ENCODE measurements at regions not wholly inside any gene's neighbourhood (a gene's known extent, or its start where the extent isn't known, plus 50 kb on each side); places are given as distances from the start of the nearest gene placed in this dataset.
"Not testable (repeated sequence)": the region's sequence is repeated elsewhere in the genome, so short reads cannot be mapped to it uniquely, and the experiment has no call there.

- ATAC-seq (ENCODE audit: low read depth): no peak
- no peak for DNase-seq
- Mint-ChIP-seq H3K27ac (no peak overlapping the region), H3K27me3 (peaks cover 24% of the 10 kb centered on the region), H3K4me1 (no peaks in the 10 kb centered on the region), H3K36me3 (ENCODE audit: low read depth) (no peaks in the 10 kb centered on the region), H3K4me3 (no peak overlapping the region), H3K9me3 (no peaks in the 10 kb centered on the region)
- no peak for TF ChIP-seq CTCF (IDR thresholded peaks at IDR 0.05)
- intact Hi-C loops (cut with micrococcal nuclease): no loop called here
- POLR2A ChIA-PET: no interaction called here
- CTCF ChIA-PET: no interaction called here
These were observed 98.0 kb upstream of the FAM174B start for GRCh38 chr15:92753591-92753990.

- no peak for TF ChIP-seq CTCF (IDR thresholded peaks at IDR 0.05)
- intact Hi-C loops (cut with micrococcal nuclease): no loop called here
- DNase-seq (no peak), ATAC-seq (ENCODE audit: low read depth) (peak; percentile 18)
- Mint-ChIP-seq H3K9me3 (peaks cover 6% of the 10 kb centered on the region), H3K4me3 (no peak overlapping the region), H3K4me1 (no peaks in the 10 kb centered on the region), H3K27me3 (no peaks in the 10 kb centered on the region), H3K36me3 (ENCODE audit: low read depth) (no peaks in the 10 kb centered on the region), H3K27ac (no peak overlapping the region)
- CTCF ChIA-PET: no interaction called here
- POLR2A ChIA-PET: no interaction called here
These were observed 107.9 kb upstream of the FAM174B start for GRCh38 chr15:92763459-92763858.

- H3K9me3 Mint-ChIP-seq; CTCF ChIA-PET; intact Hi-C loops (cut with micrococcal nuclease); ATAC-seq (ENCODE audit: low read depth); H3K4me3 Mint-ChIP-seq; H3K4me1 Mint-ChIP-seq; H3K36me3 Mint-ChIP-seq (ENCODE audit: low read depth); H3K27me3 Mint-ChIP-seq; POLR2A ChIA-PET; H3K27ac Mint-ChIP-seq; DNase-seq: not testable (repeated sequence)
These were observed 112.6 kb upstream of the FAM174B start for GRCh38 chr15:92768131-92768530.

GRCh38 chr15:92770641-92771040 is 115.1 kb upstream of the FAM174B start:
- intact Hi-C loops (cut with micrococcal nuclease): no loop called here
- POLR2A ChIA-PET: no interaction called here

GRCh38 chr15:92772061-92772460 is 116.5 kb upstream of the FAM174B start:
- no peak for DNase-seq
- no peak overlapping the region for H3K27ac Mint-ChIP-seq
- no peaks in the 10 kb centered on the region for H3K27me3 Mint-ChIP-seq
- no peaks in the 10 kb centered on the region for H3K4me1 Mint-ChIP-seq
- no peak for TF ChIP-seq CTCF (IDR thresholded peaks at IDR 0.05)
- CTCF ChIA-PET: no interaction called here
- intact Hi-C loops (cut with micrococcal nuclease): no loop called here
- no peak for ATAC-seq (ENCODE audit: low read depth)
- POLR2A ChIA-PET: no interaction called here
- H3K4me3 Mint-ChIP-seq: no peak overlapping the region
- no peaks in the 10 kb centered on the region for H3K9me3 Mint-ChIP-seq
- H3K36me3 Mint-ChIP-seq (ENCODE audit: low read depth): no peaks in the 10 kb centered on the region

More at GRCh38 chr15:92770641-92771040, 115.1 kb upstream of the FAM174B start:
- H3K4me1 Mint-ChIP-seq: no peaks in the 10 kb centered on the region
- CTCF ChIA-PET: no interaction called here
- H3K27me3 Mint-ChIP-seq: no peaks in the 10 kb centered on the region
- no peaks in the 10 kb centered on the region for H3K9me3 Mint-ChIP-seq
- TF ChIP-seq CTCF (IDR thresholded peaks at IDR 0.05): no peak
- ATAC-seq (ENCODE audit: low read depth) (no peak), DNase-seq (no peak)
- H3K27ac Mint-ChIP-seq: no peak overlapping the region
- no peak overlapping the region for H3K4me3 Mint-ChIP-seq
- H3K36me3 Mint-ChIP-seq (ENCODE audit: low read depth): no peaks in the 10 kb centered on the region

GRCh38 chr15:92772626-92773244 is 117.2 kb upstream of the FAM174B start:
- H3K27ac Mint-ChIP-seq: no peak overlapping the region
- no peaks in the 10 kb centered on the region for H3K9me3 Mint-ChIP-seq
- no peaks in the 10 kb centered on the region for H3K4me1 Mint-ChIP-seq
- intact Hi-C loops (cut with micrococcal nuclease): no loop called here
- TF ChIP-seq CTCF (IDR thresholded peaks at IDR 0.05): no peak
- no peak overlapping the region for H3K4me3 Mint-ChIP-seq
- ATAC-seq (ENCODE audit: low read depth) (no peak), DNase-seq (no peak)
- ChIA-PET POLR2A (no interaction called here), CTCF (no interaction called here)
- no peaks in the 10 kb centered on the region for H3K36me3 Mint-ChIP-seq (ENCODE audit: low read depth)
- H3K27me3 Mint-ChIP-seq: no peaks in the 10 kb centered on the region
